GM06990 (cell line): ENCODE measurements at regions not wholly inside any gene's neighbourhood (a gene's known extent, or its start where the extent isn't known, plus 50 kb on each side); places are given as distances from the start of the nearest gene placed in this dataset.

Source experiments
- DNase-seq: peaks from one replicate; pipeline ENCODE4 v3.0.0-alpha.2; 2011; ENCODE audit not compliant: insufficient read length; ENCODE audit errors: extremely low read depth
- H3K27me3 ChIP-seq: replicated peaks from 2 replicates; pipeline ENCODE4 v1.6.0; 2011; ENCODE audit warnings: low read length; ENCODE audit not compliant: control insufficient read depth, insufficient read depth
- H3K36me3 ChIP-seq: 2 replicates; pipeline ENCODE4 v1.5.1; 2011; ENCODE audit warnings: low read length; ENCODE audit not compliant: control insufficient read depth, insufficient read depth
- H3K4me3 ChIP-seq: replicated peaks from 2 replicates; pipeline ENCODE4 v1.5.1; 2011; ENCODE audit warnings: low read depth, mild to moderate bottlenecking, control low read depth, low read length
- TF ChIP-seq, protein P1 (sequence below): IDR thresholded peaks from 2 replicates; pipeline ENCODE4 v1.5.1; 2011; ENCODE audit warnings: low read length, control low read depth, mild to moderate bottlenecking, inconsistent platforms; ENCODE audit not compliant: insufficient read depth, poor library complexity, severe bottlenecking

DNA sequence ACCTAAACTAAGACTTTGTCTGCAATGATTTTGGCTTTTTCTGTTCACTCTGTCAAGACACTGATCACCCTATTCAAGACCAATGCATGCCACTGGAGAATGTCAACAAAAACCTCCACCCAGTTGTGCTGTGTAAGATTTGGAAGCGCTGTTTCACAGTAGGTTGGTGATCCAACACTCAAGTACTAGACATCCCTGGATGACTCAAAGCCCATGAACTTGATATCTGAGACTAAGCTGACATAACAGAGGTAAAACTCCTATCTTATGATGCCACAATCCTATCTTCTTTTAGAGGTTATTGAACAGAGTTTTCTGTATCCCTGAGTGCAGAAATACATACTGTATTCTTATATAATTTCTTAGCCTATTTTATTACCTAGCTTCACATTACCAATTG lies 251.3 kb upstream of the ETAA1 start:
- no peak overlapping the region for H3K4me3 ChIP-seq

DNA sequence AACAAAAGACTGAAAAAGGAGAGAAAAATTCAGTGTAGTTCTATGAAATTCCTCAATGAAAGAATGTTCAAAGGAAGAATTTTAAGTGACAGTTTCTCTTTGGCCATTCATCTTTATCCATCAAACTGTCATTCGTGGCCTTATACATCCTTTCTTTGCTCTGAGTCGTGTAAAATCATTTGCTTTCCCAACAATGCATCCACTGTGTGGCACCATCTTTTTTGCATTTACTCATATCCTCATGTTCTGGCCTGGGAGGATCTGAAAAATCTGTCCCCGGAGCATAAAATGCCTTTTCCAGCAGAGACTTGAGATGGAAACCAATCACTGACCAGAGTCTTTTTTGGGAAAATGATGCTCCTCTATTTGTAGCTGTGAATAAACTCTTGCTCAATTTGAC lies 240.3 kb upstream of the ETAA1 start:
- no peak for DNase-seq
- Histone ChIP-seq H3K4me3 (no peak overlapping the region), H3K27me3 (no peaks in the 10 kb centered on the region), H3K36me3 (no peaks in the 10 kb centered on the region)
- TF ChIP-seq, protein P1, sequence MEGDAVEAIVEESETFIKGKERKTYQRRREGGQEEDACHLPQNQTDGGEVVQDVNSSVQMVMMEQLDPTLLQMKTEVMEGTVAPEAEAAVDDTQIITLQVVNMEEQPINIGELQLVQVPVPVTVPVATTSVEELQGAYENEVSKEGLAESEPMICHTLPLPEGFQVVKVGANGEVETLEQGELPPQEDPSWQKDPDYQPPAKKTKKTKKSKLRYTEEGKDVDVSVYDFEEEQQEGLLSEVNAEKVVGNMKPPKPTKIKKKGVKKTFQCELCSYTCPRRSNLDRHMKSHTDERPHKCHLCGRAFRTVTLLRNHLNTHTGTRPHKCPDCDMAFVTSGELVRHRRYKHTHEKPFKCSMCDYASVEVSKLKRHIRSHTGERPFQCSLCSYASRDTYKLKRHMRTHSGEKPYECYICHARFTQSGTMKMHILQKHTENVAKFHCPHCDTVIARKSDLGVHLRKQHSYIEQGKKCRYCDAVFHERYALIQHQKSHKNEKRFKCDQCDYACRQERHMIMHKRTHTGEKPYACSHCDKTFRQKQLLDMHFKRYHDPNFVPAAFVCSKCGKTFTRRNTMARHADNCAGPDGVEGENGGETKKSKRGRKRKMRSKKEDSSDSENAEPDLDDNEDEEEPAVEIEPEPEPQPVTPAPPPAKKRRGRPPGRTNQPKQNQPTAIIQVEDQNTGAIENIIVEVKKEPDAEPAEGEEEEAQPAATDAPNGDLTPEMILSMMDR, result no peak

More for the DNA sequence above, 251.3 kb upstream of the ETAA1 start:
- DNase-seq, result no peak
- Histone ChIP-seq H3K27me3 (no peaks in the 10 kb centered on the region), H3K36me3 (no peaks in the 10 kb centered on the region)
- TF ChIP-seq, protein P1, result no peak

DNA sequence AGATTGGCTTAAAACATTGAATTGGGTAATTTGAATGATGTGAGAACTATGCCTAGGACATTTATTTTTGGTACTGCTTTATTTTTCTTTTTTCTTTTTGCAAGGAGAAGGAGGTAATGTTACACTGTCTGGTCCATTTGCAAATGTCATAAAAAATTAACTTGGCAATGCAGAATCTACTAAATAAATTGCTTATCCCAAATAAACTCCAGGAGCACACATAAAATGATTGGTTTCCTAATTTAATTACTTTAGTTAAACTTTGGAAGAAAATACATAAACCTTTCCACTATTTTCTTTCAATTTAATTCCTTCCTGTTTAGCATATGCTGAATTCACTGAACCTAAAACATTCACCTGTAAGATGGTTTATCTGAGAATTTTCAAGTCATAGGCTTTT lies 238.4 kb upstream of the ETAA1 start:
- H3K27me3 ChIP-seq, result no peaks in the 10 kb centered on the region
- TF ChIP-seq, protein P1, result no peak
- H3K4me3 ChIP-seq, result no peak overlapping the region
- no peaks in the 10 kb centered on the region for H3K36me3 ChIP-seq
- DNase-seq, result no peak

DNA sequence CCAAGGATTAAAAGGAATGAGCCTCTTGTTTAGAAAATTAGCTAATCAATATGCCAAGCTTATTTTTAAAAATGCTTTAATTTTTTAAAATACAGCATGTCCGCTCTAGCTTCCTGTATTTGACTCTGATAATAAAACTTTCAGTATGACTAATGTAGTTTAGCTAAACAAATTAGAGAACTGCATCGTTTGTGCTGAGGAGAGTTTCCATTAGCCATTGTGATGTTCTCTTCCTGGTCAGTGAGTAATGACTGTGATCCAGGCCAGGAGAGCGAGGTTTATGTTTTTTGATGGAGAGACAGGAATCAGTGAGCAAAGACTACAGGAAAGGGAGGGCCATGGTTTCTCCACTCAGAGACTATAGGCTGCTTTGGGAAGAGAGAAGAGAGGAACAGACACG lies 237.2 kb upstream of the ETAA1 start:
- TF ChIP-seq, protein P1, result no peak
- DNase-seq, result no peak
- H3K4me3 ChIP-seq, result no peak overlapping the region
- H3K27me3 ChIP-seq, result no peaks in the 10 kb centered on the region
- no peaks in the 10 kb centered on the region for H3K36me3 ChIP-seq

DNA sequence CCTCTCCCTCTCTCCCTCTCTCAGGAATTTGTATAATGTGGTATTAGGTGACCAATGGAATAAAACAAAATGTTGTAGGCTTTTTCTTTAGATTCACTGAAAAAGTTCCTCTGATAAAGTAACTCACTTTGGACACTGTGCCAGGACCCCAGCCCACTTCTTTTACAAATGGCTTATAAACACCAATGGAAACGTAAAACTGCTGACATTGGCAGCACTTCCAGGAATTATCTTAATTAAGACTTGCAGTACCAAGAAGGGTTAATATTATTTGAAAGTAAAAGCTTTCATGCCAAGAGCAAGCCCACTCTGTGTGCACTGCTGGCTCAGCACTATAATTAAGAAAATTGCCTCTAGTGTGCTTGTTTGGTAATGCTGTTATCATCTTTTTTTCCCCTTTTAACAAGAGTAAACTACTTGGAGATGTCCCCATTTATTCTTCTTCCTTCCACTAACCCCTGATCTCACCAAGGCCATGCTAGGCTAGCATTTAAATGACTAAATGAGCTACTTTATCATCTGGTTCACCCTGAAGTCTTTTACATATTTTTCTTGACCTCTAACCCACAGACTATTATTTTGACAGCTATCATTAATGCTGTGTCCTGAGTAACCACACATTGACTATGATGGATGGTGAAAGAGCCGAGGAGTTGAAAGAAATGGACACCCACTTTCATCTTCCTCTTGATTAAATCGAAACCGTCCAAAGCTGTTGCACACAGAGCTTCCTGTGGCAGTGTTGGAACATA lies 232.2 kb upstream of the ETAA1 start:
- Histone ChIP-seq H3K27me3 (no peaks in the 10 kb centered on the region), H3K4me3 (no peak overlapping the region), H3K36me3 (no peaks in the 10 kb centered on the region)
- TF ChIP-seq, protein P1, result no peak
- DNase-seq, result no peak
